ENCODE measurements at regions not wholly inside any gene's neighbourhood (a gene's known extent, or its start where the extent isn't known, plus 50 kb on each side); places are given as distances from the start of the nearest gene placed in this dataset.
A peak's percentile ranks its signal among the peaks of the same experiment; 100 is the strongest.

DNA sequence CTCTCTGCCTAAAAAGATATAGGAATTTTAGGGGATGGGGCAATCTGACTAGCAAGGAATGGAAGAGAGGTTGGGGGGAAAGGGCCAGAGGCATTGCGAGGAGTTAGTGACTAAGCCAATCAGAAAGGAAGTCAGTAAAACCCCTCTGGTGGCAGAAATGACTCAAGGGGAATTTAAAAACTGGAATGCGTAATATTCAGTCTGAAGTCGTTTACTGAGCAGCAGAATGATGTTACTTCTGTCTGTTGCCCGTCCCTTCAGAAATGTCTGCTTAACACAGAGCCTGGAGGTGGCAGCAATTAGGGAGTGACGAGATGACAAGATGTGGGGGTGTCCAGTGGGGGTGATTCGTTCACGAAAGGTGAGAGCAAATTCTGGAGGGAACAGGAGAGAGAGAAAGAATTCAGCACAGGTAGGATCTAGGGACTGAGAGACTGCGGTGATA, 107.7 kb upstream of the CLMP start:
- no peak for DNase-seq (ENCODE audit: low read depth)

DNA sequence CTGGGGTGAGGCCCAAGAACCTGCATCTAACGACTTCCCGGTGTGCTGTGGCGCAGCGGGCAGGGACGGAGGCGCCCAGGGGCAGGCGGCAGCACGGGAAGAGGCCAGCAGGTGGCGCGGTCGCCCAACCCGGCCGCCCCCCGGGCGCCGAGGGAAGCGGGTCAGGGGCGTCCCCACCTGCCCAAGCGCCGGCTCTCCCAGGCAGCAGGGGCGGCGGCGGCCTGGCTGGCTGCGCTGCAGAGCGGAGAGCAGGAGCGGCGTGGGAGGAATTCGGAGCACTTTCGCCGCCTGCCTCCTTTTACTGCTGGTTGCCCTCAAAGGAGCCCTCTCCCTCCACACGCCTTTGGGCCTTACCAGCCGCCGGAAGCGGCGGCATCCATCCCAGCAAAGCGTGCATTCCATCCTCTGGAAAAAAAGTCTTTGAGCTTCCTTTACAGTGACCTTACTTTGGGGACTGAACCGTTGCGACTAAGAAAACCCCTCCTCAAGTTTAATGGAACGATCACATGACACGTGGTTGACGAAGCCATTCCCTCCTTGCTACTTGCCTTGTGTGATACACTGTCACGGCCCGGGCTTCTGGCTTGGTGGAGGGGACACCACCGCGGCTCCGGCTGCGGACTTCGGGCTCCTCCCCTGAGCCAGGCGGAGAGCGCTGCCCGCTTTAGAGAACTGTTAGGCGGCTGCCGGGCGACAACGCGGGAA, 106.8 kb upstream of the CLMP start:
- peak; percentile 81 for DNase-seq (ENCODE audit: low read depth)

DNA sequence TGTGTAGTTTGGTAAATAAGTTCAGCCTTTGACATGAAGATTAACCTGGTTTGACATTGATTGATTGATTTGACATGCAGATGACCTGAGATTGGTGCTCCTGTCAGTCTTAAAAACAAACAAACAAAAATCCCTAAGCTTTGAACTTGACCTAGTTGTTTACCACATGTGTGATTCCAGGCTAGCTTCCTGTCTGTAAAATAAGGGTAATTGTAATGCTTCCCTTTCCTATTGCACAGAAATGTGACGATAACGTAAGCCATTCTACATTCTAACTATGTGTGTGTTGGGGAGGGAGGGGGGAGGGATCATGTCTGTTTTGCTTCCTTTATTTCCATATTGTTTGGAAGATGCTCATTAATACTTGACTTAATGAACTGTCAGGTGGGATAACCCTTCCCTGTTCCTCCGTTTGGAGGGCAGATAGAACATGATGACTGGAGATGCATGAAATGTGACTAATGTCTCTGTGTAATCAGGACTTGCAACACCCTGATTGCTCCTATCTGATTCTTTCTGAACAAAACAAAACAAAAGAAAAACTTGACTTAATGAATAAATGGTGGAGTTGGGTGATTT, 106.1 kb upstream of the CLMP start:
- no peak for DNase-seq (ENCODE audit: low read depth)

DNA sequence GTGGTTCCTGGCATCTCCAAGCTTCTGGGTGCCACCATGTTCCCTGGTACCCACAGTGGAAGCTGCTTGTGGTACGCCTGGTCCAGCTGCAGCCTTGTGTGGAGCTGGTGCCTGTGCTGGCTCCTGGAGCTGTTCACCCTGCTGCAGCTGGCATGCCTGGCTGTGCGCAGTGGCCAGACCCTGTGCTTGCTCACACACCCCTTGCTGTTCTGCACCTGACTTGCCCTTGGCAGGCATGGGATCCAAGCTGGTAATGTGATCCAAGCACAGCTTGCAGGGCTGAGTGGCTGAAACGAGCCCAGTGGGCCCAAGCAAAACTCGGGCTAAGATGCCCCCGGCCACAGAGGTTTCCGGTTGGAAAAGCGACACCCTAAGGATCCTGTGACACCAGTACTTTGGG, 104.7 kb upstream of the CLMP start:
- DNase-seq (ENCODE audit: low read depth), result no peak

DNA sequence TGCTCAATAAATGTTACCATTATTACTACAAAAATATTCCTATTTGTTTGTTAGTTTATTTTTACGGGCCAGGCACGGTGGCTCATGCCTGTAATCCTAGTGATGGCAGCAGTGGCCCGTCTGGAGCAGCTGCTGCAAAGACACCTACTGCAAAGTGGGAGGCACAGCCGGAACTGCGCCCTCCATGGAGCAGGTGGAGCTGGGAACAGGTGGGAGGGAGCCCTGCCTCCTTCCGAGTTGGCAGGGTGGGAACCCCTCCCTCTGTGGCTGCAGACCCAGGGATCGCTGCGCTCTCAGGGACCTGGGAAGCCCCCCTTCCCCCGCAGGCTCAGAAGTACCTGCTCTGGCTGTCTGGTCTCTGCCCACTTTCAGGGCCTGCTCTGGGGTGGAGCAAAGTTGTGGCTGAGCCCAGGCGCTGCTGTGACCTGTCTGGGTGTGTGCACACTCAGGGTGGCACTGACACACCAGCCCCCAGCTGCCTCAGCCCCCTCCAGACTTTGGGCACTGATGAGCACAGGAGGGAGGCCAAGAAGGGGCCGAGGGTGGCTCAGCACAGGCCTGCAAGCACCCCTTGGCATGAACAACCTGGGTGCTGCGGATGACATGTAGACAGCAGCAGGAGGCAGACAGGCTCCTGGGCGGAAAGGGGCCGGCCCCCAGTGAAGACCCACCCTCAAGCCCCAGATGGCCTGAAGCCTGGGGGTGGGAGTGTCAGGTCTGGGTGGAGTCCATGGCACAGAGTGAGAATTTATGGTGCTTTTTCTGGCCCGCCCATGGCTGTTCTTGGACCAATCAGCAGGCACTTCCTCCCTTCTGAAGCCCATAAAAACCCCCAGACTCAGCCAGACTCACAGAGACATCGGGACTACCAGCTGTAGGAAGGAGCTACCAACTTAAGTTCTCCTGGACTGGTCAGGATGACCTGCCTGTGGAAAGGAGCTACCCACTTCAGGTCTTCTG, 103.7 kb upstream of the CLMP start:
- DNase-seq (ENCODE audit: low read depth), result no peak

DNA sequence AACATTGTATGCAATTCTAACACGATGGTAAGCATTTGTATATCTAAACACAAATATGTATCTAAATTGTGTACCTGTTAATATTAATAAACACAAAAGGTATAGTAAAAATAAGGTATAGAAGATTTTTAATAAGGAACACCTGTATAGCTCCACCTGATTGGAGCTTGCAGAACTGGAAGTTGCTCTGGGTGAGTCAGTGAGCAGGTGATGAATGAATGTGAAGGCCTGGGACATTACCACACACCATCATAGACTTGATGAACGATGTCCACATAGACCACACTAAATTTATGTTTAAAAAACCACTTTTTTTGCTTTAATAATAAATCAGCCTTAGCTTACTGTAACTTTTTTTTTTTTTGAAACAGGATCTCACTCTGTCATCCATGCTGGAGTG, 97.6 kb upstream of the CLMP start:
- DNase-seq (ENCODE audit: low read depth), result no peak

DNA sequence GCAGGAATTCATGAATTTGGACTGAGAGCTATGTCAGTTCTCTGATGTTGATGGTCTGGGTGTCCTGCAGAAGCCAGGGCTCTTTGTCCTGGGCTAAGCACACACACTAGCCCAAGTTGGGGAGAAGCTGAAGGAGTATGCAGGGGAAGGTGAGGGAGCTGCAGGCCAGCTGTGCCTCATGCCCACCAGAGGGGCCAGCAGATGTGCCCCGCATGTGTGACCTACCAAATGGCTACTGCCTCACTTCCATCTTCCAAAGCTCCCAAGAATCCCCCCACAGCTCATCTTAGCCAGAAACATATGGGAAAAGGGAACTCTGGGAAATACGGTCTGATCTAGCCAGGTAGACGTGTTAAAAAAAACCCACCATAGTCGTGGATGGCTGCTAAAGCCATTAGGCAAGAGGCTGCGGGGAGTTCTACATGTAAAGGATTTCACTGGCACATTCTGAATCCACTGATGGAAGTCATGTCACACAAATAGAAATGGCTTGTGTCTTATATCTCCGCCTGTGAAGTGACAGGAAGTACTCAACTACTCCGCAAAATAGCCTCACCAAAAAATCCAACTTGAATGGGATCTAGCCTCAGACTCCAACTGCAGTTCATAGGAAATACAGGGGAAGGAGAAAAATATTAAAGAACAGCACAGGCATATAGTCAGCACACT, 96.3 kb upstream of the CLMP start:
- DNase-seq (ENCODE audit: low read depth), result no peak

DNA sequence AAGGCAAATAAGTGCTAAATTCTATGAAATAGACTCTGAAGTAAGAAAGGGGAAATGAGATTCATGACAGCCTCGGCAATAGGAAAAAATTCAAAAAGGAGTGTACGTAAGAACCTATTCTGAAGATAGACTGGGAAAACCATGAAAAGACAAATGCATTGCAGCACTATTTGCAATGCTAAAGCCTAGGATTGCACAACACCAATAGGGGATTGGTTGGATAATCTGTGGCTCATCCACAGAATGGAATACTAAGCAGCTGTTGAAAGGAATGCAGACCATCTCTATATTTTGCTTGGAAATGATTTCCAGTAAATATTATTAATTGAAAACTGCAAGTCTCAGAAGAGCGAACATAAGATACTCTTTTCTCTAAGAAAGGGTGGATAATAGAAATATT, 91.7 kb upstream of the CLMP start:
- DNase-seq (ENCODE audit: low read depth), result no peak

DNA sequence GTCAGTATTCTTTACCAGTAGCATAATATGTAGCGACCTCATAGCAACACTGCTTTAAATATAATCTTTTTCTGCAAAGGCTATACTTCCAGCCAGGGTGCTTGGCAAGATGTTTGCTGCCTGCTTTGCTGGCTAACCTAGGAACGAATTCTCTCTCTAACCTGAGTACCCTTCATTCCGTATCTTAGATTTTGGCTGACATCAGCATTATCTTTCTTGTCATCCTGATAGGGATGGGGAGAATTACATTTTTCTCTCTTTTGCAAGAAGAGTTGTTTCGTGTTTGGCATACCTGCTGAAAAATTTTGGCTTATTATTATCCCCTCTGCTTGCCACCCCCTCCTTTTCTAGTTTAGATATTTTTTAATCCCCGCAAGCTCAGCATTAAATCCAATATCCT, 91.2 kb upstream of the CLMP start:
- DNase-seq (ENCODE audit: low read depth), result no peak

DNA sequence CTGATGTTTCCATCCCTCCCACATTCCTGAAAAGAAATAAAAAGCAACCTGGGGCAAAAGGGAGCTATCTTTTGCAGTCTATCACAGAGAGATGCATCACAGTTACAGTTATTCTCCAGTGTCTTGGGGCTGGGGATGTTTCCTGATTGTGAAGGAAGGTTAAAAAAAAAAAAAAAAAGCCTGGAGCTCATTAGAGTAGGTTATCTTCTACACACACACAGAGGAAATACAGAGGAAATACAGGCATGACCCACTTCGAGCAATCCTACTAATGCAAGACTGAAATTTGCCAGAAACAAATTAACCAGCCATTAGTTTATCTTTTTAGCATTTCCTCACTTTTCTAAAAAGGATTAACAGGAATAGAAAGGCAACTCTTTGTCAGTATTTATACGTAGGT, 89.4 kb upstream of the CLMP start:
- DNase-seq (ENCODE audit: low read depth), result no peak

DNA sequence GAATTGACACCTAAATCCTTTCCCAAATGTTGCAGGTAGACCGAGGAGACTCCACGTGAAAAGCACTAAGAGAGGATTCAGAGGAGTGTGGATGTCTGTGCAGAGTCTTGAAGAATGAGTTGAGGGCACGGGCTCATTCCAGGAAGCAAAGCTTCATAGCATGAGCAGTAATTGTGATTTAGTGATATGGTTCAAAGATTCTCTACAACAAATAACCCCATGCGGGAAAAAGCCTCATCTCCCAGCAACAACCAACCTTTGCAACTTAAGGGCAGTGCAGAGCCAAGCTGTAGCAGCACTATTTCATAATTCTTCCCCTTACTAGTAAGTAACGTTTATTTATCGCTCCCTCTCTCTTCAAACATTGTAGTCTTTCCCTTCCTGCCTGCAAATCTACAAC, 87.5 kb upstream of the CLMP start:
- no peak for DNase-seq (ENCODE audit: low read depth)

DNA sequence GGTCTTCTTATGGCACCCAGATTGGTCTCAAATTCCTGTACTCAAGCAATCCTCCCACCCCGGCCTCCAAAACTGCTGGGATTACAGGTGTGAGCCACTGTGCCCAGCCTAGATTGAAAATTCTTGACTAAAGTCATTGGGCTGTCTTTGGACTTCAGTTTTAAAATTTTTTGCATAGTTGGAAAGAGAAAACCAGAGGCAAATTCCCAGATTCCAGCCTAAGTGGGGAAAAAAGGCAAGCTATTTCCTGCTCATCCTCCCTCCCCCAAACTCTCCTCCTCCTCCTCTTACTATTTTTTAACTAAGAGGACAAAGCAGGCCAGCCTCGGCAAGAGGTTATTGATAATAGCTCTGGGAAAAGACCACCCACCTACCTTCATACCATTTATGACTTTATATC, 78.6 kb upstream of the CLMP start:
- DNase-seq (ENCODE audit: low read depth), result no peak

DNA sequence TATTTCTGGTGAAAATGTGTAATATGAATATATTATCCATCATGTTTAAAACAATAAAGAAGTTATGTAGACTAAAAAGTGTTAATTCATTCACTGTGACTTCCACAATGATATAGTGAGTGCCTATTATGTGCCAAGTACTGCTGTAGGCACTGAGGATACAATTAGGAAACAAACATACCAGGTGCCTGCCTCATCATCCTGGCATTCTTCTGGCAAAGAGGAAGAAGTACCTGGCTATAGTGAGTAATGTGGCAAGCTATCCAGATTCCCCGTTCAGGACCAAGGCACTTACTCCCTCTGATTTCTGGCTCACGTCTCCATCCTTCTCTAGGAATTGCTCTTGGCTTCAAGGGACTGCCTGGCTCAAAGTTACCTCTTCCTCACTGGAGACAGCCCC, 77.5 kb upstream of the CLMP start:
- no peak for DNase-seq (ENCODE audit: low read depth)

DNA sequence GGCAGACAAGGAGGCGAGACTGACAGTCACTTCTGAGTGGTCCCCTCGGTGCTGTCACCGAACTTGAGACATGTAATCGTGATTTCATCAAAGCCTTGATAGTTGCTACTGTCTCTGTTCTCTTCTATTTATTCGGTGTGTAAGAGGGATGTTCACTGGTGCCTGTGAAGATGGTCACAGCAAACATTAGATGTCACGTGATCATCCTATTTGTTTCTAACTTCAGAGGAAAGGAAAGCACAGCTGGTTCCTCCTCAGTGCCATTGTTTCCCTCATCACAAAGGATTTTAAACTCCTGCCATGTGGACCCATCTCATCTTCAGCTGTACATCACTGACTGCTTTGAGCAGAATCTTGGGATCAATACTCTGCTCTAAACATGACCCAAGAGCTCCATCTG, 73.1 kb upstream of the CLMP start:
- DNase-seq (ENCODE audit: low read depth), result no peak

DNA sequence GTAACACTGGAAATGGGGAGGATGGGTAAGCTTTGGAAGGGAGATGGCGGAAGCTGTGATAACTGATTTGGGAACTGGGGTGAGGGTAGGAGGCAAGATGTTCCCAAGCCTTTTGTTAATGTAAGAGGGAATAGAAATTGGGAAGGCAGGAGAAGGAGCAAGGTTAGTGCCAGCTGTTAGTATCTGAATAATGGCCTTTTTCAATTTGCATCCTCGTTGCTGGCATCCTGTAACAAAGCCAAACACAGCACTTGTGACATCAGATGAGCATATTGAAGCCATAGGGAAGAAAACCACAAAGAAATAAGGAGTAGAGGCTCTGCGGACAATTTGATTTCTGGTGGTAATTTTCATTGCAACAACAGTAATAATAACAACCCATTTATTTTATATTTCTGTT, 70.9 kb upstream of the CLMP start:
- no peak for DNase-seq (ENCODE audit: low read depth)

DNA sequence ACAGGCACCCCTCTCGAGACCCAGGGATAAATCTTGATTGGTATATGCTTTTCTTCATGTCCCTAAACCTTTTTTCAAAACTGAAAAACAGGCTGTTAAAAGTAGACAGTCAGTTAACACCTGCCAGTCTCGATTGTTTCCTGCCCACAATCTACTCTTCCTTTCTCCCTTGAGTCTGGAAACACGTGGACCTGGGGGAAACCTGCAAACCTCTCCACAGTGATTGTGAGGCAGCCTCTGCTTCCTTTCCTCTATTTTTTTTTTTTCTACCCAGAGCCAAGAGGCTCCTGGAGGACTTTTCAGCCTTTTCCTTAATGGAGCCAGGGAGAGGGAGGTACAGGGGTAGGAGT, 69.4 kb upstream of the CLMP start:
- no peak for DNase-seq (ENCODE audit: low read depth)

DNA sequence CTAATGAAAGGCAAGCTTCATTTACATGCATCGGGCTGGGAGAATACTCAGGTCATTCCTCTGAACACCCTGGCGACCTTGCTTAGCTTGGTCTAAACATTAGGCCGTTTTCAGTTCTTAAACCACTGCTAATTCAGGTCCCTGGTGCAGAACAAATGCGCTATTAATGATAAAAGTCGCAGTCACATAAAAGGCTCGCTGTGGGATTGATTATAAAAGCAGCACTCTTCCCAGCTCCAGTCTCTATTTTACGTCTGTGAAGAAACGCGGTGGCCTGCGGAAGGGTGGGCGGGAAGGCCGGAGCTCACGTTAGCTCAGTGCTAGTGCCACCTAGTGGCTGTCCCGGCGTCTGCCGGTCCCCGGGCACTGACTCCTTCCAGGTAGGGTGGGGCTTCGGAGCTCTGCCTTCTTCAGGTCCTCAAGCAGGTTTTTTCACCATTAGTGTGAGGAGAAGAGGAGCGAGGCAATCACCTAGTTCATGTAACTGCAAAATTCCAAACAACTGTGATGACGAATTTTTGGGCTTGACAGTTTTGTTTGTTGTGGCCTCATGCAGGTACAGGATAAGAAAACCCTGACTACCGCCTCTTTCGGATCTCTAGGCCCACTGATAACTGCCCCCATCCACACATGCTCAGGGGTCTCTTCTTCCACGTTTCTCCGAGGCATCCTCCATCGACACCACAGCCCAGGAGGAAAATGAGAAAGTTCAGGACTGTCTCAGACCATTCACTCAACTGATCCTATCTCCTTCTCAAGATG, 66.5 kb upstream of the CLMP start:
- DNase-seq (ENCODE audit: low read depth), result peak; percentile 72

DNA sequence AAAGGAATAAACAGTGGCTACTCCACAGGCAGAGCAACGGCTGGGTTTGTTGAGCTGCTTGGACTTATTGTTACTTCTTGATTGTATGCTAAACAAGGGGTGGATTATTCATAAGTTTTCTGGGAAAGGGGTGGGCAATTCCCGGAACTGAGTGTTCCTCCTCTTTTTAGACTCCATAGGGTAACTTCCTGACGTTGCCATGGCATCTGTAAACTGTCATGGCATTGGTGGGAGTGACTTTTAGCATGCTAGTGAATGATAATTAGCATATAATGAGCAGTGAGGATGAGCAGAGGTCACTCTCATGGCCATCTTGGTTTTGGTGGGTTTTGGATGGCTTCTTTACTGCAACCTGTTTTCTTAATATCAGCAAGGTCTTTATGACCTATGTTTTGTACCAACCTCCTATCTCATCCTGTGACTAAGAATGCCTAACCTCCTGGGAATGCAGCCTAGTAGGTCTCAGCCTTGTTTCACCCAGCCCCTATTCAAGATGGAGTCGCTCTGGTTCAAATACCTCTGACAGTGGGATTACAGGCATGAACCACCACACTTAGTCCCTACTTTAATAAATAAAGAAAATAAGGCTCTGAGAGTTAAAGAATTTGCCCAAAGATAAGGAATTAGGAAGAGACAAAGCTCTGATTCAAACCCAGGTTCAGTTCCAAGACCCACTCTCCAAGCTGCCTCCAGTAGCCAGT, 65.6 kb upstream of the CLMP start:
- DNase-seq (ENCODE audit: low read depth), result no peak

DNA sequence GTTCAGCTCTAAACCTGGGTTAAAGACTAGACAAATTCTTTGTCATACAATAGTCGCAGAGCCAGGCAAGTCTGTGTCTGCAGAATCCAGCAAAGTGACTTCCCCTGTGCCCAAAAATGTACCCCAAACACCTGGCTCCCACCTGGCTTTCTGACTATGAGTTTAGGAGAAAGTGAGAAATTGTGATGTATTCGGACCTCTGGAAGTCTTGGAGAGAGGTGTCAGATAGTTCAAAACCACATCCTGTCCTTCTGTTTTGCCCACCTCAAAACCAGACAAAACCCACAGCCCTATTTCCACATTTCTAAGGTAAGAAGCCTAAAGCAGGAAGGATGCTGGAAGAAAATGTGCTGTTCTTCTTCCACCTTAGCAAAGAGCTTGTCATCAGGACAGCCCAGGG, 63.8 kb upstream of the CLMP start:
- DNase-seq (ENCODE audit: low read depth), result no peak

DNA sequence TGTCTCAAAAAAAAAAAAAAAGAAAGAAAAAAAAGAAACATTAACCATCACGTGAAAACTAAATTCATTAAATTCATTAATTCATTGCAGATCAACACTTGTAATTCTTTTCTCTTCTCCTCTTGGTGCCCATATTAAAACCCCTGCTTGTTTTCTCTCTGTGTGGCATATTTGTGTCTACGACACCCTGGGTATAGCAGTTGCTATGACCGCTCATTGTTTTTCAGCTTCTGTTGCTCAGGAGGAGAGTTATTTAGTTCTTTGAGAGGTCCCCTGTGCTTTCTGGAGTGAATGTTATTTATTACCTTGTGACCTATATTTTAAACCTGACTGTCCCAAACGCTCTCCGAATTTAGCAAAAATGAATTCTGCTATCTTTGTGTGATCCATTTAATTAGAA, 62.3 kb upstream of the CLMP start:
- DNase-seq (ENCODE audit: low read depth), result no peak

DNA sequence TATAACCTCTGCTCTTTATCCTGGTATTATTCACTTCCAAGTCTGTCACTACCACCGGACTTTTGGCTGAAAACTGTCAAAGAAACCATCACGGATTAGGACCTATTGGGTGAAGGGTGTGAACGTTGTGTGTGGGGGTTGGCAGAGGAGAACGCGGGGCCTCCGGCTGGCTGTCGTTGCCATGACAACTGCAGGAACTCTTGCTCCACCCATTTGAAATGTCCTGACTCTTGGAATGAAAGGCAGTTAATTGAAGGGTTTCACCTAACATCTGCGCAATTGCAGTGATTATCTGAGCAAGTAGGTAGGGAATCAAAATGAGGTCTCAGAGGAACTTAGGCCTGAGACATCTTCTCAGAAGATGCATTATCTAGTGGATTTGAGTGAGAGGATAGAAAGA, 60.9 kb upstream of the CLMP start:
- DNase-seq (ENCODE audit: low read depth), result no peak

Measured in activated T-cell treated with anti-CD3 and anti-CD28 coated beads for 48 hours (primary cell).